Endodermal cell (in vitro differentiated cells): ENCODE measurements at regions not wholly inside any gene's neighbourhood (a gene's known extent, or its start where the extent isn't known, plus 50 kb on each side); places are given as distances from the start of the nearest gene placed in this dataset.

Experiments
- DNase-seq: peaks from one replicate; pipeline ENCODE4 v3.0.0-alpha.2; 2017
- H3K27ac ChIP-seq: 2 replicates; pipeline ENCODE4 v1.5.1; 2013; ENCODE audit warnings: mild to moderate bottlenecking, low read depth, low read length, moderate library complexity
- H3K27me3 ChIP-seq: 2 replicates; pipeline ENCODE4 v1.6.1; 2013; ENCODE audit warnings: mild to moderate bottlenecking, low read length, moderate library complexity; ENCODE audit not compliant: insufficient read depth, control insufficient read depth, poor library complexity, severe bottlenecking
- H3K36me3 ChIP-seq: 2 replicates; pipeline ENCODE4 v1.7.0; 2013; ENCODE audit warnings: mild to moderate bottlenecking, low read length, moderate library complexity; ENCODE audit not compliant: control insufficient read depth, insufficient read depth
- H3K4me1 ChIP-seq: one replicate; pipeline ENCODE4 v1.7.0; 2013; ENCODE audit warnings: low read length; ENCODE audit not compliant: control insufficient read depth, insufficient read depth
- H3K4me3 ChIP-seq: 2 replicates; pipeline ENCODE4 v1.5.1; 2013; ENCODE audit warnings: mild to moderate bottlenecking, low read length, moderate library complexity
- H3K9ac ChIP-seq: 2 replicates; pipeline ENCODE4 v1.6.1; 2013; ENCODE audit warnings: mild to moderate bottlenecking, low read length, moderate library complexity; ENCODE audit not compliant: poor library complexity, severe bottlenecking; ENCODE audit errors: extremely low read depth
- H3K9me3 ChIP-seq: 2 replicates; pipeline ENCODE4 v1.6.1; 2013; ENCODE audit warnings: mild to moderate bottlenecking, low read length, moderate library complexity; ENCODE audit not compliant: control insufficient read depth
- H3K27ac Mint-ChIP-seq: 2 replicates; pipeline ENCODE4 v1.8.0; 2020; ENCODE audit warnings: mixed read lengths
- H3K27me3 Mint-ChIP-seq: 2 replicates; pipeline ENCODE4 v1.8.0; 2021; ENCODE audit warnings: mild to moderate bottlenecking, mixed read lengths; ENCODE audit not compliant: insufficient read depth
- H3K36me3 Mint-ChIP-seq: 2 replicates; pipeline ENCODE4 v1.8.0; 2020; ENCODE audit warnings: low read depth, mixed read lengths
- H3K4me1 Mint-ChIP-seq: 2 replicates; pipeline ENCODE4 v1.8.0; 2020; ENCODE audit warnings: mixed read lengths
- H3K4me3 Mint-ChIP-seq: 2 replicates; pipeline ENCODE4 v1.8.0; 2020; ENCODE audit warnings: mild to moderate bottlenecking, moderate library complexity, mixed read lengths
- H3K9me3 Mint-ChIP-seq: 2 replicates; pipeline ENCODE4 v1.8.0; 2020; ENCODE audit warnings: mild to moderate bottlenecking, mixed read lengths
- CTCF ChIP-seq: fragments of 200-600 bp; sonication (generic); conservative IDR thresholded peaks from 2 replicates; pipeline ENCODE4 v1.5.0; 2021; ENCODE audit warnings: antibody characterized with exemption, mild to moderate bottlenecking
- WGBS, 2 experiments: methylation state at CpG; one replicate each; pipeline versions ENCODE4 v1.1.5 to v1.1.7; 2013; ENCODE audit warnings: missing lambda C conversion rate in 2 of 2, mixed read lengths in 1 of 2; ENCODE audit not compliant: insufficient coverage in 1 of 2, insufficient read length in 1 of 2; 5-methylcytosine and 5-hydroxymethylcytosine counted together

- Histone ChIP-seq H3K4me3 (no peak overlapping the region), H3K9me3 (no peaks in the 10 kb centered on the region), H3K36me3 (no peaks in the 10 kb centered on the region), H3K4me1 (no peaks in the 10 kb centered on the region), H3K27me3 (no peaks in the 10 kb centered on the region), H3K27ac (no peak overlapping the region), H3K9ac (no peak overlapping the region)
- Mint-ChIP-seq H3K4me1 (no peaks in the 10 kb centered on the region), H3K36me3 (no peaks in the 10 kb centered on the region), H3K27me3 (no peaks in the 10 kb centered on the region), H3K9me3 (no peaks in the 10 kb centered on the region), H3K27ac (no peak overlapping the region), H3K4me3 (no peak overlapping the region)
- TF ChIP-seq CTCF = no peak
- DNase-seq = no peak
These were observed 710.3 kb upstream of the ARPP21 start for GRCh38 chr3:34929036-34929435.

GRCh38 chr3:34934660-34935059, 704.7 kb upstream of the ARPP21 start:
- Histone ChIP-seq H3K4me3 (no peak overlapping the region), H3K36me3 (no peaks in the 10 kb centered on the region), H3K27me3 (no peaks in the 10 kb centered on the region), H3K9me3 (peaks cover 6% of the 10 kb centered on the region), H3K27ac (no peak overlapping the region), H3K4me1 (no peaks in the 10 kb centered on the region), H3K9ac (no peak overlapping the region)
- DNase-seq = no peak
- Mint-ChIP-seq H3K9me3 (no peaks in the 10 kb centered on the region), H3K27ac (no peak overlapping the region), H3K36me3 (no peaks in the 10 kb centered on the region), H3K4me3 (no peak overlapping the region), H3K4me1 (no peaks in the 10 kb centered on the region), H3K27me3 (no peaks in the 10 kb centered on the region)
- no peak for TF ChIP-seq CTCF

- TF ChIP-seq CTCF = no peak
These were observed 700.5 kb upstream of the ARPP21 start for GRCh38 chr3:34938784-34939183.

More at GRCh38 chr3:34938784-34939183, 700.5 kb upstream of the ARPP21 start:
- Histone ChIP-seq H3K4me1 (no peaks in the 10 kb centered on the region), H3K27ac (no peak overlapping the region), H3K9me3 (peaks cover 6% of the 10 kb centered on the region), H3K4me3 (no peak overlapping the region), H3K27me3 (no peaks in the 10 kb centered on the region), H3K9ac (no peak overlapping the region), H3K36me3 (no peaks in the 10 kb centered on the region)
- Mint-ChIP-seq H3K36me3 (no peaks in the 10 kb centered on the region), H3K4me3 (no peak overlapping the region), H3K27ac (no peak overlapping the region), H3K9me3 (no peaks in the 10 kb centered on the region), H3K27me3 (no peaks in the 10 kb centered on the region), H3K4me1 (no peaks in the 10 kb centered on the region)
- no peak for DNase-seq
- 100% methylated on average over 1 of the region's 1 CpG; no CpG with 5 or more reads in 1 of the 2 experiments for WGBS, 2 experiments
